PC-3 (cell line): ENCODE measurements at regions not wholly inside any gene's neighbourhood (a gene's known extent, or its start where the extent isn't known, plus 50 kb on each side); places are given as distances from the start of the nearest gene placed in this dataset.
"Not testable (repeated sequence)": the region's sequence is repeated elsewhere in the genome, so short reads cannot be mapped to it uniquely, and the experiment has no call there.

ENCODE experiments used
- ATAC-seq: fragments of 200-7000 bp; cut with Tn5 transposase; 2 replicates; pipeline ENCODE4 v1.9.1; 2020; ENCODE audit warnings: mild to moderate bottlenecking, moderate library complexity
- BruUV-seq: library from RNA; stranded (reverse); fragments of 400-500 nt; replicated peaks from 2 replicates; lab custom pipeline; 2021; lab: Mats Ljungman, UMichigan
- CTCF ChIA-PET: fragments of 300-600 bp; sonication (Branson Sonifier 250); formaldehyde crosslinking; loops from one replicate; lab custom pipeline; 2022; ENCODE audit warnings: antibody characterized with exemption; lab: Charles Lee
- POLR2A ChIA-PET: fragments of 300-600 bp; sonication (Branson Sonifier 250); formaldehyde crosslinking; loops from one replicate; lab custom pipeline; 2022; ENCODE audit warnings: antibody characterized with exemption; ENCODE audit not compliant: unreplicated experiment; lab: Charles Lee
- DNase-seq: peaks from one replicate; pipeline ENCODE4 v3.0.0-alpha.2; 2015
- H2AFZ ChIP-seq: fragments of 300-600 bp; sonication (generic); 2 replicates; pipeline ENCODE4 v1.6.0; 2016; ENCODE audit warnings: antibody characterized with exemption, low read length
- H3F3A ChIP-seq: fragments of 300-600 bp; sonication (generic); one replicate; pipeline ENCODE4 v1.6.0; 2017; ENCODE audit warnings: antibody characterized with exemption, low read length, control low read depth, mild to moderate bottlenecking; ENCODE audit not compliant: unreplicated experiment
- H3K27ac ChIP-seq: fragments of 300-600 bp; sonication (generic); 2 replicates; pipeline ENCODE4 v1.5.1; 2016; ENCODE audit warnings: mild to moderate bottlenecking, low read length
- H3K27me3 ChIP-seq: fragments of 300-600 bp; sonication (generic); 2 replicates; pipeline ENCODE4 v1.6.1; 2016; ENCODE audit warnings: low read length, mixed read lengths
- H3K36me3 ChIP-seq: fragments of 300-600 bp; sonication (generic); 2 replicates; pipeline ENCODE4 v1.6.1; 2016; ENCODE audit warnings: low read depth, mixed run types, low read length, mixed read lengths
- H3K4me1 ChIP-seq: fragments of 300-600 bp; sonication (generic); 2 replicates; pipeline ENCODE4 v1.5.1; 2016; ENCODE audit warnings: low read length; ENCODE audit not compliant: insufficient read depth
- H3K4me2 ChIP-seq: fragments of 300-600 bp; sonication (generic); 2 replicates; pipeline ENCODE4 v1.6.0; 2016; ENCODE audit warnings: low read length
- H3K4me3 ChIP-seq: fragments of 300-600 bp; sonication (generic); 2 replicates; pipeline ENCODE4 v1.5.1; 2016; ENCODE audit warnings: mild to moderate bottlenecking, low read length, mixed read lengths
- H3K79me2 ChIP-seq: fragments of 300-600 bp; sonication (generic); 2 replicates; pipeline ENCODE4 v1.6.1; 2017; ENCODE audit warnings: low read length, mixed read lengths
- H3K9ac ChIP-seq: fragments of 300-600 bp; sonication (generic); 2 replicates; pipeline ENCODE4 v1.6.0; 2016; ENCODE audit warnings: mild to moderate bottlenecking, low read length
- H3K9me2 ChIP-seq: fragments of 300-600 bp; sonication (generic); replicated peaks from 2 replicates; pipeline ENCODE4 v1.6.1; 2016; ENCODE audit warnings: mixed run types, low read length, mixed read lengths
- H3K9me3 ChIP-seq: fragments of 300-600 bp; sonication (generic); 2 replicates; pipeline ENCODE4 v1.6.1; 2016; ENCODE audit warnings: low read length, mixed read lengths
- H4K20me1 ChIP-seq: fragments of 300-600 bp; sonication (generic); 2 replicates; pipeline ENCODE4 v1.6.1; 2016; ENCODE audit warnings: low read length, mixed read lengths
- intact Hi-C: fragments of 100-400 bp; cut with micrococcal nuclease; formaldehyde crosslinking; loops from 2 replicates; pipeline ENCODE4 v1.9.0; 2023

- H3K4me2 ChIP-seq, H3K27me3 ChIP-seq, H3K4me1 ChIP-seq, H4K20me1 ChIP-seq, DNase-seq, H3K79me2 ChIP-seq, POLR2A ChIA-PET, ATAC-seq, H3K4me3 ChIP-seq, H3K27ac ChIP-seq, H3F3A ChIP-seq, H3K9ac ChIP-seq, H3K36me3 ChIP-seq, CTCF ChIA-PET, H3K9me2 ChIP-seq, intact Hi-C loops, H2AFZ ChIP-seq, BruUV-seq, H3K9me3 ChIP-seq: not testable (repeated sequence)
Measured at GRCh38 chr4:131743348-131743747, 1405.7 kb upstream of the PCDH10 start.

- H3K9me3 ChIP-seq, H2AFZ ChIP-seq, H3K9ac ChIP-seq, POLR2A ChIA-PET, BruUV-seq, H3K4me2 ChIP-seq, intact Hi-C loops, H3K79me2 ChIP-seq, H4K20me1 ChIP-seq, H3K36me3 ChIP-seq, CTCF ChIA-PET, H3K4me3 ChIP-seq, H3K4me1 ChIP-seq, DNase-seq, ATAC-seq, H3K27ac ChIP-seq, H3K27me3 ChIP-seq, H3K9me2 ChIP-seq, H3F3A ChIP-seq: not testable (repeated sequence)
Measured at GRCh38 chr4:131747203-131747602, 1401.9 kb upstream of the PCDH10 start.

- H3K4me2 ChIP-seq, H3K79me2 ChIP-seq, POLR2A ChIA-PET, H2AFZ ChIP-seq, H3K4me3 ChIP-seq, DNase-seq, H3K9ac ChIP-seq, H3K9me2 ChIP-seq, intact Hi-C loops, H3K27ac ChIP-seq, H4K20me1 ChIP-seq, H3K4me1 ChIP-seq, ATAC-seq, H3K27me3 ChIP-seq, H3K36me3 ChIP-seq, H3K9me3 ChIP-seq, H3F3A ChIP-seq, BruUV-seq, CTCF ChIA-PET: not testable (repeated sequence)
Measured at GRCh38 chr4:131749224-131749623, 1399.9 kb upstream of the PCDH10 start.

DNA sequence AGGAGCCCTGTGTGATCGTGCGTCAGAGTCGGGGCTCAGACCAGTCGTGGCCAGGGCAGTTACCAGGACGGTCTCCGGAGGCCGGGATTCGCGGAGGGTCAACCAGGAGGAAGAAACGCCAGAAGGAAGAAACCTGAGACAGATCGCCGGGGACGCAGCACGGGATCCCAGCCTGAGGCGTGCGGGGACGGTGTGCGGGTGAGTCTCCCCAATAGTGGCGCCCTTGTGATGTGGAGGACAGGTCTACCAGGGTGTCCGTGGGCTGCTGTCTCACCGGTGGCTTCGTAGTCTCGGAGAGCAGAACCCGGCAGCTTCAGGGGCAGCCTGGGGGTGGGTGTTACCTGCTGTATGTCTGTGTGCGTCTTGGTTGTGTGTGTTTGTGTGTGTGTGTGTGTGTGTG, 1399.1 kb upstream of the PCDH10 start:
- H3K27ac ChIP-seq, H3K4me1 ChIP-seq, DNase-seq, H3K9ac ChIP-seq, H2AFZ ChIP-seq, H3K9me3 ChIP-seq, H3K9me2 ChIP-seq, H3K4me2 ChIP-seq, H3K27me3 ChIP-seq, ATAC-seq, POLR2A ChIA-PET, CTCF ChIA-PET, intact Hi-C loops, H4K20me1 ChIP-seq, H3K4me3 ChIP-seq, H3K36me3 ChIP-seq, BruUV-seq, H3K79me2 ChIP-seq, H3F3A ChIP-seq: not testable (repeated sequence)

- H3K4me1 ChIP-seq, H3K9me2 ChIP-seq, POLR2A ChIA-PET, H3K4me2 ChIP-seq, H3K79me2 ChIP-seq, H3K4me3 ChIP-seq, CTCF ChIA-PET, H2AFZ ChIP-seq, H3F3A ChIP-seq, H3K27me3 ChIP-seq, ATAC-seq, intact Hi-C loops, H3K27ac ChIP-seq, H3K9ac ChIP-seq, H3K9me3 ChIP-seq, DNase-seq, H3K36me3 ChIP-seq, BruUV-seq, H4K20me1 ChIP-seq: not testable (repeated sequence)
Measured at GRCh38 chr4:131750469-131750868, 1398.6 kb upstream of the PCDH10 start.

GRCh38 chr4:131762234-131762633, 1386.9 kb upstream of the PCDH10 start:
- H3K9ac ChIP-seq, intact Hi-C loops, BruUV-seq, H3K9me3 ChIP-seq, H2AFZ ChIP-seq, H3K36me3 ChIP-seq, H3K27ac ChIP-seq, H4K20me1 ChIP-seq, H3F3A ChIP-seq, H3K27me3 ChIP-seq, H3K79me2 ChIP-seq, CTCF ChIA-PET, POLR2A ChIA-PET, H3K4me3 ChIP-seq, DNase-seq, ATAC-seq, H3K4me2 ChIP-seq, H3K4me1 ChIP-seq, H3K9me2 ChIP-seq: not testable (repeated sequence)
